ENCODE measurements at regions not wholly inside any gene's neighbourhood (a gene's known extent, or its start where the extent isn't known, plus 50 kb on each side); places are given as distances from the start of the nearest gene placed in this dataset.
"Not testable (repeated sequence)": the region's sequence is repeated elsewhere in the genome, so short reads cannot be mapped to it uniquely, and the experiment has no call there.

DNA sequence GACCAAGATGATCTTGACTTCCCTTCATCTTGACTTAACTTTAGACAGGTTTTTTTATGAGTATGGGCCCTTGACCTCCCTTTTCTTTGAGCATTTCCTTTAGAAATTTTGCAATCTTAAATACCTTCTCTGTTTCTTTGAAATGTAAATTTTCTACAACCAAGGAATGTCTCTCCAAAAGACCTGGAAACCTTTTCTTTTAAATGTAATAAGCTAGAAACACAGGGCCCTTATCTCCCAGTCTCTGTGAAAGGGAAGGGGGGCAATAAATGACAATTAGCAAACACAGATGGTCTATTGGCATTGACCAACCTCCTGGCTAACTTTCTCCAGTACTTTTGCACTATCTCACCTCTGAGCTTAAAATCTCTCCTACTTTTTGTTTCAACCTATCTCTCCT, 144.3 kb upstream of the GK2 start:
- H3K4me3 ChIP-seq (ENCODE audit: insufficient read depth, low read length), result no peak overlapping the region
- no peaks in the 10 kb centered on the region for H3K9me3 ChIP-seq (ENCODE audit: low read depth, low read length)
- no peaks in the 10 kb centered on the region for H3K27me3 ChIP-seq (ENCODE audit: insufficient read depth, low read length)
- H3K4me2 ChIP-seq (ENCODE audit: insufficient read depth, low read length), result no peak overlapping the region
- H2AFZ ChIP-seq (ENCODE audit: low read length), result no peak overlapping the region
- no peaks in the 10 kb centered on the region for H3K4me1 ChIP-seq (ENCODE audit: insufficient read depth, low read length)
- no peaks in the 10 kb centered on the region for H4K20me1 ChIP-seq (ENCODE audit: insufficient read depth, low read length)
- DNase-seq (ENCODE audit: insufficient read length, low spot score, missing footprints), result no peak
- H3K27ac ChIP-seq (ENCODE audit: low read depth, low read length), result no peak overlapping the region
- TF ChIP-seq, protein P1, sequence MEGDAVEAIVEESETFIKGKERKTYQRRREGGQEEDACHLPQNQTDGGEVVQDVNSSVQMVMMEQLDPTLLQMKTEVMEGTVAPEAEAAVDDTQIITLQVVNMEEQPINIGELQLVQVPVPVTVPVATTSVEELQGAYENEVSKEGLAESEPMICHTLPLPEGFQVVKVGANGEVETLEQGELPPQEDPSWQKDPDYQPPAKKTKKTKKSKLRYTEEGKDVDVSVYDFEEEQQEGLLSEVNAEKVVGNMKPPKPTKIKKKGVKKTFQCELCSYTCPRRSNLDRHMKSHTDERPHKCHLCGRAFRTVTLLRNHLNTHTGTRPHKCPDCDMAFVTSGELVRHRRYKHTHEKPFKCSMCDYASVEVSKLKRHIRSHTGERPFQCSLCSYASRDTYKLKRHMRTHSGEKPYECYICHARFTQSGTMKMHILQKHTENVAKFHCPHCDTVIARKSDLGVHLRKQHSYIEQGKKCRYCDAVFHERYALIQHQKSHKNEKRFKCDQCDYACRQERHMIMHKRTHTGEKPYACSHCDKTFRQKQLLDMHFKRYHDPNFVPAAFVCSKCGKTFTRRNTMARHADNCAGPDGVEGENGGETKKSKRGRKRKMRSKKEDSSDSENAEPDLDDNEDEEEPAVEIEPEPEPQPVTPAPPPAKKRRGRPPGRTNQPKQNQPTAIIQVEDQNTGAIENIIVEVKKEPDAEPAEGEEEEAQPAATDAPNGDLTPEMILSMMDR (IDR thresholded peaks at IDR 0.05; ENCODE audit: extremely low read depth, low read depth, low read length), result no peak
- no peaks in the 10 kb centered on the region for H3K79me2 ChIP-seq (ENCODE audit: insufficient read depth, low read length)
- H3K36me3 ChIP-seq (ENCODE audit: insufficient read depth, low read length), result no peaks in the 10 kb centered on the region

DNA sequence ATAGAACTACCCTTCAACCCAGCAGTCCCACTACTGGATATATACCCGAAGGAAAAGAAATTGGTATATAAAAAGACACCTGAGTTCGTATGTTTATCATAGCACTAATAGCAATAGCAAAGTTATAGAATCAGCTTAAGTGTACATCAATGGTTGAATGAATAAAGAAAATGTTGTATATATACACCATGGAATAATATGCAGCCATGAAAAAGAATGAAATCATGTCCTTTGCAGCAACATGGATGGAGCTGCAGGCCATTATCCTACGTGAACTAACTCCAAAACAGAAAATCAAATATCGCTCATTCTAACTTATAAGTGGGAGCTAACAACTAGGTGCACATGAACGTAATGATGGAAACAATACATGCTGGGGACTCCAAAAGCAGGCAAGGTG, 143.5 kb upstream of the GK2 start:
- Histone ChIP-seq H3K4me2 (ENCODE audit: insufficient read depth, low read length) (no peak overlapping the region), H3K9me3 (ENCODE audit: low read depth, low read length) (no peaks in the 10 kb centered on the region), H2AFZ (ENCODE audit: low read length) (no peak overlapping the region), H3K79me2 (ENCODE audit: insufficient read depth, low read length) (no peaks in the 10 kb centered on the region), H3K36me3 (ENCODE audit: insufficient read depth, low read length) (no peaks in the 10 kb centered on the region), H4K20me1 (ENCODE audit: insufficient read depth, low read length) (no peaks in the 10 kb centered on the region), H3K4me1 (ENCODE audit: insufficient read depth, low read length) (no peaks in the 10 kb centered on the region), H3K4me3 (ENCODE audit: insufficient read depth, low read length) (no peak overlapping the region), H3K27me3 (ENCODE audit: insufficient read depth, low read length) (no peaks in the 10 kb centered on the region), H3K27ac (ENCODE audit: low read depth, low read length) (no peak overlapping the region)
- no peak for DNase-seq (ENCODE audit: insufficient read length, low spot score, missing footprints)
- TF ChIP-seq, protein P1 (IDR thresholded peaks at IDR 0.05; ENCODE audit: extremely low read depth, low read depth, low read length), result no peak

DNA sequence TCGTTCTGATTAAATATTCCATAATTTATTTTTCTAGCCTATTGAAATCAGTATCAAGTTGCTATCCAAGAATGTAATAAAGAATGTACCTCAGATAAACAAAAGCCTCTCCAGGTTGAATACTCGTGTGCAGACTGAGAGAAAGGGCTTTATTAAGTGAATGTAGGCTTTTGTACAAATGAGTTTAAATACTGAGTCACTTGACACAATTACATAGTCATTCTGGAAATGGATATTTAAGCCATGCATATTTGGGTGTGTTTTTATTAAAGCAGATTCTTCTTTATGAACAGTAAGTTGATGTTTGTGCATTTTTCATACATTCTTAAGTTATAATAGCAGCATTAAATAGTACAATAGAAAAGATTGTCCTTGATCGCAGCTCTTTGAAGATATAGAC, 139.8 kb upstream of the GK2 start:
- no peak overlapping the region for H3K4me3 ChIP-seq (ENCODE audit: insufficient read depth, low read length)
- no peaks in the 10 kb centered on the region for H3K36me3 ChIP-seq (ENCODE audit: insufficient read depth, low read length)
- H3K79me2 ChIP-seq (ENCODE audit: insufficient read depth, low read length), result no peaks in the 10 kb centered on the region
- no peaks in the 10 kb centered on the region for H4K20me1 ChIP-seq (ENCODE audit: insufficient read depth, low read length)
- H3K4me2 ChIP-seq (ENCODE audit: insufficient read depth, low read length), result no peak overlapping the region
- no peak overlapping the region for H2AFZ ChIP-seq (ENCODE audit: low read length)
- TF ChIP-seq, protein P1 (IDR thresholded peaks at IDR 0.05; ENCODE audit: extremely low read depth, low read depth, low read length), result no peak
- H3K27me3 ChIP-seq (ENCODE audit: insufficient read depth, low read length), result no peaks in the 10 kb centered on the region
- H3K9me3 ChIP-seq (ENCODE audit: low read depth, low read length), result no peaks in the 10 kb centered on the region
- DNase-seq (ENCODE audit: insufficient read length, low spot score, missing footprints), result no peak
- no peaks in the 10 kb centered on the region for H3K4me1 ChIP-seq (ENCODE audit: insufficient read depth, low read length)
- H3K27ac ChIP-seq (ENCODE audit: low read depth, low read length), result no peak overlapping the region

DNA sequence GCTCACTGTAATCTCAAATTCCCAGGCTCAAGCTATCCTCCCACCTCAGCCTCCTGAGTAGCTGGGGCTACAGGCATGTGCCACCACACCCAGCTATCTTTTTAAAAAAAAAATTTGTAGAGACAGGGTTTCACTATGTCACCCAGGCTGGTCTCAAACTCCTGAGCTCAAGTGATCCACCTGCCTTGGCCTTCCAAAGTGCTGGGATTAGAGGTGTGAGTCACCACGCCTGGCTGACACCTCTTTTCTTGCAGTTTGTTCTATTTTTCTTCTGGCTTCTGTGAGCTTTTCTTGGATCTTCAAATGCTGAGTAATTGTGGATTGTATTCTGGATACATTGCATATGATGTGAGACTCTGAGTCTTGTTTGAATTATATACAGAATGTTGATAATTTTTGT, 137.3 kb upstream of the GK2 start:
- not testable (repeated sequence) for H3K36me3 ChIP-seq (ENCODE audit: insufficient read depth, low read length); H3K4me1 ChIP-seq (ENCODE audit: insufficient read depth, low read length); H3K4me3 ChIP-seq (ENCODE audit: insufficient read depth, low read length); H3K27me3 ChIP-seq (ENCODE audit: insufficient read depth, low read length); H3K9me3 ChIP-seq (ENCODE audit: low read depth, low read length); H4K20me1 ChIP-seq (ENCODE audit: insufficient read depth, low read length); H3K79me2 ChIP-seq (ENCODE audit: insufficient read depth, low read length); H2AFZ ChIP-seq (ENCODE audit: low read length); H3K27ac ChIP-seq (ENCODE audit: low read depth, low read length); H3K4me2 ChIP-seq (ENCODE audit: insufficient read depth, low read length); DNase-seq (ENCODE audit: insufficient read length, low spot score, missing footprints)

DNA sequence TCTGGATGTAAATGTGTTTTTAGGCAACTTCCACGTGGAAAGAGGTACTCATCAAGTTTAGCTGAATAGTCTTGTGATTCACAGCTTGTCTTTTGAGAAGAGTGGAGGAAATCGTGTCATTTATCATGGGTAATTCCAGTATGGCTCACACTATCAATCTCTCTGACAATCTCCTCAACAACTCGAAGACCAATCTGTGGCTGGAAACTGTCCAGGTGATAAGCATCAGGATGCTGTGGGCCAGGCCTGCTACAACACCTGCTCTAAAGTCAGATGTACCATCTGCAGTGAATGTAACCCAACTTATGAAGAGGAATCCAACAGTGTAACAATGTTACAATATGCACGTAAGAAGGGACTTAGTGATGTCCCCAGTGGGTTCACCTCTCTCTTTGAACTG, 132.1 kb upstream of the GK2 start:
- Histone ChIP-seq H4K20me1 (ENCODE audit: insufficient read depth, low read length) (no peaks in the 10 kb centered on the region), H3K4me2 (ENCODE audit: insufficient read depth, low read length) (no peak overlapping the region), H3K36me3 (ENCODE audit: insufficient read depth, low read length) (no peaks in the 10 kb centered on the region), H3K27ac (ENCODE audit: low read depth, low read length) (no peak overlapping the region), H3K9me3 (ENCODE audit: low read depth, low read length) (no peaks in the 10 kb centered on the region), H3K4me1 (ENCODE audit: insufficient read depth, low read length) (no peaks in the 10 kb centered on the region), H2AFZ (ENCODE audit: low read length) (no peak overlapping the region), H3K79me2 (ENCODE audit: insufficient read depth, low read length) (no peaks in the 10 kb centered on the region), H3K4me3 (ENCODE audit: insufficient read depth, low read length) (no peak overlapping the region), H3K27me3 (ENCODE audit: insufficient read depth, low read length) (no peaks in the 10 kb centered on the region)
- TF ChIP-seq, protein P1 (IDR thresholded peaks at IDR 0.05; ENCODE audit: extremely low read depth, low read depth, low read length), result no peak
- DNase-seq (ENCODE audit: insufficient read length, low spot score, missing footprints), result no peak
